C4-2B (cell line): ENCODE measurements at regions not wholly inside any gene's neighbourhood (a gene's known extent, or its start where the extent isn't known, plus 50 kb on each side); places are given as distances from the start of the nearest gene placed in this dataset.

Source experiments
- H3K27ac ChIP-seq: fragments of 450-650 bp; 2 replicates; pipeline ENCODE4 v1.5.1; 2017
- ZFX ChIP-seq: fragments of 450-650 bp; IDR thresholded peaks from 2 replicates; pipeline ENCODE4 v1.6.1; 2017
- TF ChIP-seq, protein P1 (sequence below): fragments of 450-650 bp; conservative IDR thresholded peaks from 2 replicates; pipeline ENCODE4 v1.5.1; 2017; ENCODE audit warnings: mild to moderate bottlenecking

GRCh38 chr15:37223089-37223488 is 122.7 kb upstream of the MEIS2 start:
- H3K27ac ChIP-seq = no peak overlapping the region
- TF ChIP-seq, protein P1, sequence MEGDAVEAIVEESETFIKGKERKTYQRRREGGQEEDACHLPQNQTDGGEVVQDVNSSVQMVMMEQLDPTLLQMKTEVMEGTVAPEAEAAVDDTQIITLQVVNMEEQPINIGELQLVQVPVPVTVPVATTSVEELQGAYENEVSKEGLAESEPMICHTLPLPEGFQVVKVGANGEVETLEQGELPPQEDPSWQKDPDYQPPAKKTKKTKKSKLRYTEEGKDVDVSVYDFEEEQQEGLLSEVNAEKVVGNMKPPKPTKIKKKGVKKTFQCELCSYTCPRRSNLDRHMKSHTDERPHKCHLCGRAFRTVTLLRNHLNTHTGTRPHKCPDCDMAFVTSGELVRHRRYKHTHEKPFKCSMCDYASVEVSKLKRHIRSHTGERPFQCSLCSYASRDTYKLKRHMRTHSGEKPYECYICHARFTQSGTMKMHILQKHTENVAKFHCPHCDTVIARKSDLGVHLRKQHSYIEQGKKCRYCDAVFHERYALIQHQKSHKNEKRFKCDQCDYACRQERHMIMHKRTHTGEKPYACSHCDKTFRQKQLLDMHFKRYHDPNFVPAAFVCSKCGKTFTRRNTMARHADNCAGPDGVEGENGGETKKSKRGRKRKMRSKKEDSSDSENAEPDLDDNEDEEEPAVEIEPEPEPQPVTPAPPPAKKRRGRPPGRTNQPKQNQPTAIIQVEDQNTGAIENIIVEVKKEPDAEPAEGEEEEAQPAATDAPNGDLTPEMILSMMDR = no peak
- TF ChIP-seq ZFX = no peak

DNA sequence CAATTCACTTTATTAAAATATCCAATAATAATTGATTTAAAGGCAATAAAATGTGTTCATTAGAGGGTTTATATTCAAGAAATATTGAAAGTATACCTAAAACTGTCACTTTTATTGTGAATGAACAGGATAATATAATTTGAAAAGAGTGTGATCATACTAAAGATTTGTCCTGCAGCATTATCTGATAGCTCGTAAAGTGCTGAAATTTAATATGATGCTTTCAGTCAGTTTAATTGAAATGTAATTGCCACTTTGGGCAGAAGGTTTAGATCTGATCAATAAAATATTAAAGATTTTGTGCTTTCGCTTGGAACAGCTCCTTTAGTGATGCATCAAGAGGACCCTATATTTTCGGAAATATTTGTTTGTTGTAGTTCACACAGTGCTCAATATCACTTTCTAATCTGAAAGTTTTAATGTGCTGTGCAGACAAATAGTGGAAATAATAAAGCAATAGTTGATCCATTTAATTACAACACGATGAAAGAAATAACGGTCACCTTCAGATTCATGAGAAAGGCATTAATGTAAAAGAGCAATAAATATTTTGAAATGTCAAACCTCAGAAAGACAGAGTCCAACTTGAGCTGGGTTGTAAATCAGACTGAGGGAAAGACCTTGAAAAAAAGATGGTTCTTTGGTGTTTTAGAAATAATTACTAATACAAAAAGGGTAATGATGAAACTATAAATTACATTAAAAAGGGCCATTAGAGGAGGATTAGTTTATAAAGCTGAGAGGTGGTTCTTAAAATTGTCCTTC is 129.7 kb upstream of the MEIS2 start:
- H3K27ac ChIP-seq = no peak overlapping the region
- TF ChIP-seq, protein P1 = no peak
- TF ChIP-seq ZFX = no peak

DNA sequence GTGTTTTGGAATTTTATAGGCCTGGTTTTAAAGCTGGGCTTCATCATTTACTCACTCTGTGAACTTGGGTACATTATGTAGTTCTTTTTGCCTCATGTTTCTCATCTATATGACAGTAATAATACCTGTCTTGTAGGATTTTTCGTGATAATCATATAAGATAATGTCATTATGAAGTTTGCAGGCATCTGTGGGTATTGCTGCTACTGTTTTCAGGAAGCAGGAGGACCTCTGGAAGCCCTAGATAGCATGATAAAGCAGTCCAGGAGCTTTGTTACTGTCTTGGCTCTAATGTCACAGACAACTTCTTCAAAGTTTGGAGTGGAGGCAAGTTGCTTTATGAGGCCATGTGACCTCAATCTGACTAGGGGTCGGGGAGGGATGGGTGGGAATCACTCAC is 145.0 kb upstream of the MEIS2 start:
- TF ChIP-seq, protein P1 = no peak
- no peak for TF ChIP-seq ZFX
- H3K27ac ChIP-seq = no peak overlapping the region

DNA sequence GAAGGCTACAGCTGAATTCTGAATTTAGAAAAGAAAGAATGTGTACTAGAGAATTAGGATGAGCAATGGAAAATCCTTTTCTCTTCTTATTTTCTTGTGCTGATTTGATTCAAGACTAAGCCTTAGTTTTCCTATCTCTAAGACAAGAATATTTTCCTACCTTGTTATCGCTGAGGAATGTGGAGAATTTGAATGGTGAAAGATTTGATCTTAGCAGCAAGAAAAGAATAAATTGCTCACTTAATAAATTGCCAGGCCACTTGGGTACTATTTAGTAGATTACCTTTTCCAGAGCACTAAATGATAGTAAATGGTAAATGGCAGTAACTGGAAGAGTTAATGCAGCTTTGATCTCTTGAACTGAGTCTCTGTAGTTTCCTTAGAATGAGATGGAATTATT is 145.7 kb upstream of the MEIS2 start:
- TF ChIP-seq, protein P1 = no peak
- TF ChIP-seq ZFX = no peak
- H3K27ac ChIP-seq = no peak overlapping the region

DNA sequence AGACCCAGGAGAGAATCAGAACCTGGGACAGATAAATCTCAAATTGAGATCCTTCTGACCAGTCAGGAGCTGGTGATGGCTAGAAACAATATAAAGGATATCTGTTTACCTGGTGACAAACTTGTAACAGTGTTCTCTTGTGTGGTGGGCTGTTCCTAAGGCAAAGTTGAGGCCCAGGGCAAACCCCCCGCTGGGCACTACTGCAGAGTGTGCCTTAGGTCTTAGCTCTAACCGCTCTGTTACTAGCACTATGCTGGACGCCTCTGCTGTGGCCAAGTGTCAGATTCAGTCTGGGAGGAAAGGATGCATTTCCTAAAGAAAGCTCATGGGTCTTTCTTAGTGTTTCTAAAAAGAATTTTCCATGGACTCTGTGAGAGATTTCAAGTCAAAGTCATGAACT is 146.5 kb upstream of the MEIS2 start:
- H3K27ac ChIP-seq = no peak overlapping the region
- no peak for TF ChIP-seq ZFX
- TF ChIP-seq, protein P1 = no peak

- TF ChIP-seq ZFX = no peak
- TF ChIP-seq, protein P1 = no peak
- H3K27ac ChIP-seq = no peak overlapping the region
These were observed 148.9 kb upstream of the MEIS2 start for GRCh38 chr15:37249249-37249648.

DNA sequence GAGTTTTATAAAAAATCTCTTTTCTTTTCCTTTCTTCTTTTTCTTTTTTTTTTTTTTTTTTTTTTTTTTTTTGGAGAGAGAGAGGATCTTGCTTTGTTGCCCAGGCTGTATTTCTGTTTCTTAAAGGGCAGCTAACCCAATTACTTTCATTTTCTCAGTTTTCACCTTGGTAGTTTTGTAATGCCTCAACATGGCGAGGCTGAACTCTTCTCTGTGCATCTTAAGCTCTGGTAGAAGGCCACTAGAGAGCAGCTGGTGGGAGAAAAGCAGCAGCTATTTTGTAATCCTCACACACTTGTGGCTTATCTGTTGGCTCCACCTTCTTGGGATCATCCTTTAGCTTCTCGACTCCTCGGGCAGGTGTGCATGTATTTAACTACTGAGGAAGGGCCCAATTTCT is 152.2 kb upstream of the MEIS2 start:
- H3K27ac ChIP-seq = no peak overlapping the region

More for the DNA sequence above, 152.2 kb upstream of the MEIS2 start:
- TF ChIP-seq, protein P1 = no peak
